Endothelial cell of umbilical vein (primary cell): ENCODE measurements at regions not wholly inside any gene's neighbourhood (a gene's known extent, or its start where the extent isn't known, plus 50 kb on each side); places are given as distances from the start of the nearest gene placed in this dataset.

Experiments
- BruUV-seq: library from RNA; stranded (reverse); fragments of 400-500 nt; replicated peaks from 2 replicates; lab custom pipeline; 2021; lab: Mats Ljungman, UMichigan
- CTCF ChIA-PET: fragments of 300-600, 350-600 bp; sonication (Branson Sonifier 250); formaldehyde crosslinking; loops from one replicate; lab custom pipeline; 2021; ENCODE audit warnings: antibody characterized with exemption, inconsistent platforms; lab: Charles Lee
- POLR2A ChIA-PET: fragments of 300-600, 350-600 bp; sonication (Branson Sonifier 250); formaldehyde crosslinking; loops from one replicate; lab custom pipeline; 2021; ENCODE audit warnings: antibody characterized with exemption, inconsistent platforms; lab: Charles Lee
- DNase-seq: peaks from one replicate; pipeline ENCODE4 v3.0.0-alpha.2; 2011; ENCODE audit warnings: low read depth, low spot score
- FAIRE-seq: peaks from 2 replicates; lab custom pipeline; 2011; peaks lifted over from hg19 to GRCh38; lab: Jason Lieb, UNC
- H2AFZ ChIP-seq: 2 replicates; pipeline ENCODE4 v1.6.0; 2012; ENCODE audit warnings: low read depth, low read length, control low read depth, inconsistent platforms
- H3K27ac ChIP-seq: 2 replicates; pipeline ENCODE4 v1.5.1; 2011; ENCODE audit warnings: low read depth, mild to moderate bottlenecking, control low read depth, low read length, moderate library complexity; ENCODE audit not compliant: insufficient read depth
- H3K27me3 ChIP-seq, 2 experiments: 2 replicates each; pipeline versions ENCODE4 v1.6.0 to v1.6.1; 2011; ENCODE audit warnings: low read length in 2 of 2, mixed read lengths in 1 of 2; ENCODE audit not compliant: control insufficient read depth in 2 of 2, insufficient read depth in 2 of 2
- H3K36me3 ChIP-seq, 2 experiments: 2 replicates in 1 of 2; 3 replicates in 1 of 2; pipeline ENCODE4 v1.5.1; 2011; ENCODE audit warnings: low read length in 2 of 2, mild to moderate bottlenecking in 1 of 2, moderate library complexity in 1 of 2; ENCODE audit not compliant: control insufficient read depth in 2 of 2, insufficient read depth in 2 of 2; ENCODE audit errors: extremely low read depth in 1 of 2
- H3K4me1 ChIP-seq: 3 replicates; pipeline ENCODE4 v1.5.1; 2011; ENCODE audit warnings: mild to moderate bottlenecking, low read length; ENCODE audit not compliant: control insufficient read depth, insufficient read depth; ENCODE audit errors: extremely low read depth
- H3K4me2 ChIP-seq: 2 replicates; pipeline ENCODE4 v1.6.1; 2011; ENCODE audit warnings: low read length, control low read depth, mixed read lengths; ENCODE audit not compliant: insufficient read depth
- H3K4me3 ChIP-seq, 3 experiments: fragments of 200-600 bp in 1 of 3; sonication (generic), shearing (Covaris generic) in 1 of 3; replicated peaks in 1 of 3; 2 replicates each; pipeline ENCODE4 v1.5.1; 2011 to 2016; ENCODE audit warnings: control low read depth in 3 of 3, low read length in 3 of 3, mild to moderate bottlenecking in 2 of 3, inconsistent platforms in 1 of 3, low read depth in 1 of 3, moderate library complexity in 1 of 3; ENCODE audit not compliant: insufficient read depth in 1 of 3
- H3K79me2 ChIP-seq: 2 replicates; pipeline ENCODE4 v1.6.0; 2012; ENCODE audit warnings: low read length, inconsistent platforms; ENCODE audit not compliant: control insufficient read depth, insufficient read depth
- H3K9ac ChIP-seq: replicated peaks from 2 replicates; pipeline ENCODE3; 2011; ENCODE audit warnings: low read length, control low read depth; ENCODE audit not compliant: insufficient read depth; ENCODE audit errors: extremely low read depth
- H3K9me1 ChIP-seq: replicated peaks from 3 replicates; pipeline ENCODE4 v1.6.0; 2011; ENCODE audit warnings: mild to moderate bottlenecking, low read length; ENCODE audit not compliant: control insufficient read depth, insufficient read depth; ENCODE audit errors: extremely low read depth
- H3K9me3 ChIP-seq: replicated peaks from 2 replicates; pipeline ENCODE4 v1.5.1; 2012; ENCODE audit warnings: low read length, inconsistent platforms; ENCODE audit not compliant: control insufficient read depth, insufficient read depth
- H4K20me1 ChIP-seq: replicated peaks from 2 replicates; pipeline ENCODE3; 2011; ENCODE audit warnings: mild to moderate bottlenecking, low read length; ENCODE audit not compliant: control insufficient read depth, insufficient read depth; ENCODE audit errors: extremely low read depth
- EZH2 ChIP-seq: IDR thresholded peaks from 2 replicates; pipeline ENCODE4 v1.6.1; 2012; ENCODE audit warnings: borderline replicate concordance, low read depth, mild to moderate bottlenecking, moderate library complexity, low read length, inconsistent platforms; ENCODE audit not compliant: severe bottlenecking
- FOS ChIP-seq: IDR thresholded peaks from 2 replicates; pipeline ENCODE4 v1.6.1; 2011; ENCODE audit warnings: mild to moderate bottlenecking, low read length, moderate library complexity, borderline replicate concordance; ENCODE audit not compliant: insufficient read depth
- GATA2 ChIP-seq: IDR thresholded peaks from 2 replicates; pipeline ENCODE4 v1.7.0; 2011; ENCODE audit warnings: low read depth, mild to moderate bottlenecking, moderate library complexity, mixed read lengths, low read length; ENCODE audit not compliant: insufficient read length, insufficient read depth
- JUN ChIP-seq: IDR thresholded peaks from 2 replicates; pipeline ENCODE4 v1.6.1; 2011; ENCODE audit warnings: borderline replicate concordance, low read depth; ENCODE audit not compliant: insufficient read length, insufficient read depth
- MYC ChIP-seq: IDR thresholded peaks from one replicate; pipeline ENCODE4 v1.6.1; 2011; ENCODE audit warnings: mild to moderate bottlenecking, low read depth, low read length
- POLR2A ChIP-seq: IDR thresholded peaks from 2 replicates; pipeline ENCODE4 v1.6.1; 2012; ENCODE audit warnings: low read depth, mild to moderate bottlenecking, control low read depth, low read length
- POLR2AphosphoS5 ChIP-seq: IDR thresholded peaks from 2 replicates; pipeline ENCODE4 v1.6.1; 2012; ENCODE audit warnings: low read depth, mild to moderate bottlenecking, control low read depth, low read length, moderate library complexity; ENCODE audit not compliant: insufficient read depth
- dilution Hi-C: fragments of 300-500 bp; cut with MboI; formaldehyde crosslinking; loops from one replicate; pipeline ENCODE4 v1.15.0; 2019; ENCODE audit warnings: low sequenced_read_pairs; ENCODE audit not compliant: extremely low pct_ligation_motif_present
- intact Hi-C: fragments of 100-400 bp; cut with micrococcal nuclease; formaldehyde crosslinking; loops from one replicate; pipeline ENCODE4 v1.10.0; 2022
- TF ChIP-seq, protein P1 (sequence below), 2 donors: IDR thresholded peaks; 1 replicate in 1 of 2; 2 replicates in 1 of 2; pipeline ENCODE4 v1.5.1; 2011; ENCODE audit warnings: low read length in 2 of 2, mild to moderate bottlenecking in 2 of 2, moderate library complexity in 2 of 2, control low read depth in 1 of 2, inconsistent platforms in 1 of 2, low read depth in 1 of 2; ENCODE audit not compliant: insufficient read depth in 1 of 2; ENCODE audit errors: extremely low read depth in 1 of 2
- TF ChIP-seq, protein P2 (sequence below): IDR thresholded peaks from 2 replicates; pipeline ENCODE4 v1.6.1; 2011; ENCODE audit not compliant: insufficient read depth, insufficient read length

DNA sequence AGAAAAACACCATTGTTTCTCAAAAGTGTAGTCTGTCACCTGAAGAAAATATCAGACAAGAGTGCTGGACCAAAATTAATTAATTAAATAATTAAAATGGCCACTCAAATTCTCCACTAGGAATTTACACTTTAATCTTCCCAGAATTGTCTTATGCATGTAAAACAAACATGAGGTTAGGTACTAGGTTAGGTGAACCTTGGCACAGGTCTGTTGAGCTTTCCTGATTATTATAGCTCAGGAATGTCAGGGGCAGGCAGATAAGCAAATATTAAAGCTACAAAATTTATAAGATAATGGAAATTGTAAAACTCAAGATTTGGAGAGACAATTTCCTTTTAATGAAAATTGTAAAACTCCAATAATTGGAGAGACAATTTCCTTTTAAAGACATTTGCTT lies 253.2 kb downstream of the BMP4 start:
- POLR2A ChIA-PET: no interaction called here
- Histone ChIP-seq H2AFZ (no peak overlapping the region), H3K36me3 (no peaks in the 10 kb centered on the region), H3K9me1 (no peaks in the 10 kb centered on the region), H3K27ac (no peak overlapping the region), H3K27me3 (no peaks in the 10 kb centered on the region), H3K4me2 (no peak overlapping the region), H3K79me2 (no peaks in the 10 kb centered on the region), H3K4me3 (no peak overlapping the region), H3K9me3 (no peaks in the 10 kb centered on the region), H3K4me1 (no peaks in the 10 kb centered on the region), H3K9ac (no peak overlapping the region), H4K20me1 (no peaks in the 10 kb centered on the region)
- DNase-seq (no peak), FAIRE-seq (no peak)
- dilution Hi-C loops: no loop called here
- BruUV-seq: no TSS peak
- CTCF ChIA-PET: no interaction called here
- TF ChIP-seq JUN (no peak), EZH2 (no peak), POLR2AphosphoS5 (no peak), FOS (no peak), GATA2 (no peak), POLR2A (no peak), MYC (no peak)
- TF ChIP-seq, protein P1, sequence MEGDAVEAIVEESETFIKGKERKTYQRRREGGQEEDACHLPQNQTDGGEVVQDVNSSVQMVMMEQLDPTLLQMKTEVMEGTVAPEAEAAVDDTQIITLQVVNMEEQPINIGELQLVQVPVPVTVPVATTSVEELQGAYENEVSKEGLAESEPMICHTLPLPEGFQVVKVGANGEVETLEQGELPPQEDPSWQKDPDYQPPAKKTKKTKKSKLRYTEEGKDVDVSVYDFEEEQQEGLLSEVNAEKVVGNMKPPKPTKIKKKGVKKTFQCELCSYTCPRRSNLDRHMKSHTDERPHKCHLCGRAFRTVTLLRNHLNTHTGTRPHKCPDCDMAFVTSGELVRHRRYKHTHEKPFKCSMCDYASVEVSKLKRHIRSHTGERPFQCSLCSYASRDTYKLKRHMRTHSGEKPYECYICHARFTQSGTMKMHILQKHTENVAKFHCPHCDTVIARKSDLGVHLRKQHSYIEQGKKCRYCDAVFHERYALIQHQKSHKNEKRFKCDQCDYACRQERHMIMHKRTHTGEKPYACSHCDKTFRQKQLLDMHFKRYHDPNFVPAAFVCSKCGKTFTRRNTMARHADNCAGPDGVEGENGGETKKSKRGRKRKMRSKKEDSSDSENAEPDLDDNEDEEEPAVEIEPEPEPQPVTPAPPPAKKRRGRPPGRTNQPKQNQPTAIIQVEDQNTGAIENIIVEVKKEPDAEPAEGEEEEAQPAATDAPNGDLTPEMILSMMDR (IDR thresholded peaks at IDR 0.05; ENCODE audit: extremely low read depth in 1 of 2, insufficient read depth in 1 of 2, low read depth in 1 of 2, low read length in 2 of 2): no peak
- TF ChIP-seq, protein P2, sequence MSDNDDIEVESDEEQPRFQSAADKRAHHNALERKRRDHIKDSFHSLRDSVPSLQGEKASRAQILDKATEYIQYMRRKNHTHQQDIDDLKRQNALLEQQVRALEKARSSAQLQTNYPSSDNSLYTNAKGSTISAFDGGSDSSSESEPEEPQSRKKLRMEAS: no peak
- intact Hi-C loops: no loop called here
